PC-9 (cell line): ENCODE measurements at regions not wholly inside any gene's neighbourhood (a gene's known extent, or its start where the extent isn't known, plus 50 kb on each side); places are given as distances from the start of the nearest gene placed in this dataset.

ENCODE experiments used
- BruUV-seq: library from RNA; stranded (reverse); fragments of 400-500 nt; replicated peaks from 2 replicates; lab custom pipeline; 2021; lab: Mats Ljungman, UMichigan
- CTCF ChIA-PET: fragments of 300-600 bp; sonication (Branson Sonifier 250); formaldehyde crosslinking; loops from one replicate; lab custom pipeline; 2022; ENCODE audit warnings: antibody characterized with exemption; lab: Charles Lee
- POLR2A ChIA-PET: fragments of 300-600 bp; sonication (Branson Sonifier 250); formaldehyde crosslinking; loops from one replicate; lab custom pipeline; 2022; ENCODE audit warnings: antibody characterized with exemption; ENCODE audit not compliant: unreplicated experiment; lab: Charles Lee
- DNase-seq, 2 experiments: peaks; one replicate each; pipeline versions ENCODE4 v3.0.0 to v3.0.0-alpha.2; 2015 to 2022; ENCODE audit warnings: mixed read lengths in 1 of 2
- H2AFZ ChIP-seq: fragments of 200-600 bp; sonication (generic); 2 replicates; pipeline ENCODE4 v1.8.1; 2017; ENCODE audit warnings: antibody characterized with exemption
- H3F3A ChIP-seq: fragments of 200-600 bp; sonication (generic); 2 replicates; pipeline ENCODE4 v1.8.1; 2017; ENCODE audit warnings: antibody characterized with exemption, mild to moderate bottlenecking, low read depth; ENCODE audit not compliant: insufficient read depth
- H3K27ac ChIP-seq: fragments of 200-600 bp; sonication (generic); 2 replicates; pipeline ENCODE4 v1.6.1; 2016; ENCODE audit warnings: mixed run types
- H3K27me3 ChIP-seq: fragments of 200-600 bp; sonication (generic); 2 replicates; pipeline ENCODE4 v1.6.1; 2016; ENCODE audit warnings: low read depth, mixed run types; ENCODE audit not compliant: insufficient read depth
- H3K36me3 ChIP-seq: fragments of 200-600 bp; sonication (generic); 2 replicates; pipeline ENCODE4 v1.6.1; 2016; ENCODE audit warnings: low read depth, mixed run types
- H3K4me1 ChIP-seq: fragments of 200-600 bp; sonication (generic); replicated peaks from 2 replicates; pipeline ENCODE4 v1.6.1; 2016; ENCODE audit warnings: mixed run types; ENCODE audit not compliant: insufficient read depth
- H3K4me2 ChIP-seq: fragments of 200-600 bp; sonication (generic); 2 replicates; pipeline ENCODE4 v1.6.1; 2017; ENCODE audit warnings: mixed run types
- H3K4me3 ChIP-seq: fragments of 200-600 bp; sonication (generic); 2 replicates; pipeline ENCODE4 v1.6.1; 2016; ENCODE audit warnings: mixed run types
- H3K79me2 ChIP-seq: fragments of 200-600 bp; sonication (generic); 2 replicates; pipeline ENCODE4 v1.6.1; 2017; ENCODE audit warnings: low read depth, mixed run types
- H3K9me2 ChIP-seq: fragments of 200-600 bp; sonication (generic); 2 replicates; pipeline ENCODE4 v1.8.1; 2017; ENCODE audit warnings: mild to moderate bottlenecking; ENCODE audit not compliant: insufficient read depth
- H3K9me3 ChIP-seq: fragments of 200-600 bp; sonication (generic); 2 replicates; pipeline ENCODE4 v1.8.1; 2016; ENCODE audit warnings: low read depth; ENCODE audit not compliant: insufficient read depth
- H4K20me1 ChIP-seq: fragments of 200-600 bp; sonication (generic); 2 replicates; pipeline ENCODE4 v1.8.1; 2017; ENCODE audit not compliant: insufficient read depth
- EZH2 ChIP-seq: fragments of 200-600 bp; sonication (generic); IDR thresholded peaks from 2 replicates; pipeline ENCODE4 v1.8.0; 2017; ENCODE audit warnings: antibody characterized with exemption, low read depth
- intact Hi-C: fragments of 100-400 bp; cut with micrococcal nuclease; formaldehyde crosslinking; loops from one replicate; pipeline ENCODE4 v1.10.0; 2022; ENCODE audit not compliant: unreplicated experiment
- TF ChIP-seq, protein P1 (sequence below): fragments of 200-600 bp; sonication (generic); conservative IDR thresholded peaks from 2 replicates; pipeline ENCODE4 v1.6.1; 2017; ENCODE audit warnings: mixed run types, antibody characterized with exemption, mild to moderate bottlenecking, moderate library complexity

DNA sequence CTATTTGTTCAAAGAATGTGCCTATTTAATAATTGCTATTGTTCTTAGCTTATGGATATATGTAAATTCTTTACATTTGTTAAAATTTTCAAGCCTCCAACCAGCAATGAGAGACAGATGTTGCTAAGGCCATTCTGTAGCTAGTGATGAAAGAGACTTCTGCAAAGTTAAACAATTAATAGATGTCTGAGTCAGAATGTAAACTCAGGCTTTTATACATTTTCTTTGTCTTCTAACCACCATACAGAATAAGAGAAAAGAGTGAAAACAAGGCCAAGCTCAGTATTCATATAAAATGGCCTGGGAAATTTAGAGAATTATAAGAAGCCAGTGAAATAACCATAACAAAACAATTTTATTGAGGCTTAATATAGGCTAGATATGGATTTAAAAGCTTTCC lies 1102.3 kb upstream of the SEL1L start:
- BruUV-seq: no TSS peak

DNA sequence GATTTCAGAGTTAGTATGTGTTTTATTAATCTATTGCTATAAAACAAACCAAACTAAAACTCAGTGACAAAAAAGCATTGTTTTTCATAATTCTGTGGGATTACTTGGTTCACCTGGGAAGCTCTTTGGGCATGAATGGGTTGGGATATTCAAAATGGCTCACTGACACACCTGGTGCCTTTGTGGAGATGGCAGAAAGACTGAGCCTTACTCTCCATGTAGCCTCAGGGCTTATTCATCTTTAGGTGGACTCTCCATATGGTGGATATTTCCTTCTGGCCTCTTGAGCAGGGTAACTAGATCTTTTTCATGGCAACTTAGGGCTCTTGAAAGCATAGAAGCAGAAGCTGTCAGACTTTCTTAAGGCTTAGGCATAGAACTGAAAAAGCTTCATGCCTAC lies 1102.8 kb upstream of the SEL1L start:
- no peaks in the 10 kb centered on the region for H3K9me3 ChIP-seq
- no peak for TF ChIP-seq EZH2
- TF ChIP-seq, protein P1, sequence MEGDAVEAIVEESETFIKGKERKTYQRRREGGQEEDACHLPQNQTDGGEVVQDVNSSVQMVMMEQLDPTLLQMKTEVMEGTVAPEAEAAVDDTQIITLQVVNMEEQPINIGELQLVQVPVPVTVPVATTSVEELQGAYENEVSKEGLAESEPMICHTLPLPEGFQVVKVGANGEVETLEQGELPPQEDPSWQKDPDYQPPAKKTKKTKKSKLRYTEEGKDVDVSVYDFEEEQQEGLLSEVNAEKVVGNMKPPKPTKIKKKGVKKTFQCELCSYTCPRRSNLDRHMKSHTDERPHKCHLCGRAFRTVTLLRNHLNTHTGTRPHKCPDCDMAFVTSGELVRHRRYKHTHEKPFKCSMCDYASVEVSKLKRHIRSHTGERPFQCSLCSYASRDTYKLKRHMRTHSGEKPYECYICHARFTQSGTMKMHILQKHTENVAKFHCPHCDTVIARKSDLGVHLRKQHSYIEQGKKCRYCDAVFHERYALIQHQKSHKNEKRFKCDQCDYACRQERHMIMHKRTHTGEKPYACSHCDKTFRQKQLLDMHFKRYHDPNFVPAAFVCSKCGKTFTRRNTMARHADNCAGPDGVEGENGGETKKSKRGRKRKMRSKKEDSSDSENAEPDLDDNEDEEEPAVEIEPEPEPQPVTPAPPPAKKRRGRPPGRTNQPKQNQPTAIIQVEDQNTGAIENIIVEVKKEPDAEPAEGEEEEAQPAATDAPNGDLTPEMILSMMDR: no peak
- intact Hi-C loops: no loop called here
- H3K4me1 ChIP-seq: no peaks in the 10 kb centered on the region
- no peak overlapping the region for H2AFZ ChIP-seq
- H3K4me2 ChIP-seq: no peak overlapping the region
- H3K9me2 ChIP-seq: no peaks in the 10 kb centered on the region
- H3K4me3 ChIP-seq: no peak overlapping the region
- no peak for DNase-seq
- H3K79me2 ChIP-seq: no peaks in the 10 kb centered on the region
- no peak overlapping the region for H3K27ac ChIP-seq
- H3K36me3 ChIP-seq: no peaks in the 10 kb centered on the region
- no peaks in the 10 kb centered on the region for H4K20me1 ChIP-seq
- CTCF ChIA-PET: no interaction called here
- no peaks in the 10 kb centered on the region for H3K27me3 ChIP-seq
- no peaks in the 10 kb centered on the region for H3F3A ChIP-seq
- BruUV-seq: no TSS peak
- POLR2A ChIA-PET: no interaction called here

More for the DNA sequence above, 1102.3 kb upstream of the SEL1L start:
- no peaks in the 10 kb centered on the region for H3K9me2 ChIP-seq
- DNase-seq: no peak
- POLR2A ChIA-PET: no interaction called here
- no peaks in the 10 kb centered on the region for H4K20me1 ChIP-seq
- H3K27me3 ChIP-seq: no peaks in the 10 kb centered on the region
- H2AFZ ChIP-seq: no peak overlapping the region
- H3K4me2 ChIP-seq: no peak overlapping the region
- no peaks in the 10 kb centered on the region for H3K4me1 ChIP-seq
- CTCF ChIA-PET: no interaction called here
- intact Hi-C loops: no loop called here
- H3K79me2 ChIP-seq: no peaks in the 10 kb centered on the region
- TF ChIP-seq EZH2: no peak
- TF ChIP-seq, protein P1: no peak
- H3K4me3 ChIP-seq: no peak overlapping the region
- no peaks in the 10 kb centered on the region for H3F3A ChIP-seq
- H3K36me3 ChIP-seq: no peaks in the 10 kb centered on the region
- no peaks in the 10 kb centered on the region for H3K9me3 ChIP-seq
- no peak overlapping the region for H3K27ac ChIP-seq

DNA sequence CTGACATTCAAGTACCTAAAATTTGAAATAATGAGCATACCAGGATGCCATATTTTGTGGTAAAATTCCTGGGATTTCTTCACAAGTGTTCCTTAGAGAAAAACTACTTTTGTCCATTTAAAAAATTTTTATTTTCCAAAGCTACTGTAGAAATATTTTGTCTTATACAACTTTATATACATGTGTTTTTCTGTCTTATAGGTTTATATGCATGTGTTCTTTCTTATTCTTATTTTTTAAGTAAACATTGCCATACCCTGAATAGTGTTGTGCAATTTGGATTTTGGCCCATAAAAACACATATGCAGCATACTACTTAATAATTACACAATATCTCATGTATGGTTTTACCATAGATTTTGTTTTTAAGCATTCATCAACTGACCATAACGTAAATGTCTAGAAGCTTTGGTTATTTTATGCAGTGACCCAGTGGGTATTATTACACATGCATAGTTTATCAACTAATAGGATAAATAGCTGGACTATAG lies 1107.4 kb upstream of the SEL1L start:
- Histone ChIP-seq H3K9me2 (no peaks in the 10 kb centered on the region), H3K27ac (no peak overlapping the region), H3K4me1 (no peaks in the 10 kb centered on the region), H3K9me3 (no peaks in the 10 kb centered on the region), H3K4me3 (no peak overlapping the region), H4K20me1 (no peaks in the 10 kb centered on the region), H3K27me3 (no peaks in the 10 kb centered on the region), H3F3A (no peaks in the 10 kb centered on the region), H3K4me2 (no peak overlapping the region), H3K36me3 (no peaks in the 10 kb centered on the region), H2AFZ (no peak overlapping the region), H3K79me2 (no peaks in the 10 kb centered on the region)
- intact Hi-C loops: no loop called here
- no peak for DNase-seq
- no TSS peak for BruUV-seq
- ChIA-PET CTCF (no interaction called here), POLR2A (no interaction called here)
- no peak for TF ChIP-seq EZH2
- TF ChIP-seq, protein P1: no peak
